H7 (cell line): ENCODE measurements at regions not wholly inside any gene's neighbourhood (a gene's known extent, or its start where the extent isn't known, plus 50 kb on each side); places are given as distances from the start of the nearest gene placed in this dataset.
"Not testable (repeated sequence)": the region's sequence is repeated elsewhere in the genome, so short reads cannot be mapped to it uniquely, and the experiment has no call there.

Source experiments
- DNase-seq: peaks from one replicate; pipeline ENCODE4 v3.0.0; 2012
- H3K27me3 ChIP-seq: 2 replicates; pipeline ENCODE4 v1.6.0; 2011; ENCODE audit warnings: mild to moderate bottlenecking, low read length; ENCODE audit not compliant: control insufficient read depth, insufficient read depth
- H3K36me3 ChIP-seq: replicated peaks from 2 replicates; pipeline ENCODE4 v1.5.1; 2011; ENCODE audit warnings: low read length; ENCODE audit not compliant: control insufficient read depth, insufficient read depth
- H3K4me3 ChIP-seq: 2 replicates; pipeline ENCODE4 v1.5.1; 2011; ENCODE audit warnings: low read depth, mild to moderate bottlenecking, control low read depth, low read length, moderate library complexity; ENCODE audit not compliant: insufficient read depth

- not testable (repeated sequence) for H3K4me3 ChIP-seq, H3K27me3 ChIP-seq, DNase-seq, H3K36me3 ChIP-seq
Measured at GRCh38 chr3:130151555-130151954, 69.9 kb downstream of the ALG1L2 start.

GRCh38 chr3:130153247-130153646, 71.6 kb downstream of the ALG1L2 start:
- not testable (repeated sequence) for H3K36me3 ChIP-seq, DNase-seq, H3K27me3 ChIP-seq, H3K4me3 ChIP-seq

GRCh38 chr3:130155464-130155863, 73.8 kb downstream of the ALG1L2 start:
- H3K27me3 ChIP-seq, H3K36me3 ChIP-seq, H3K4me3 ChIP-seq, DNase-seq: not testable (repeated sequence)

GRCh38 chr3:130166856-130167255, 85.2 kb downstream of the ALG1L2 start:
- not testable (repeated sequence) for DNase-seq, H3K27me3 ChIP-seq, H3K36me3 ChIP-seq, H3K4me3 ChIP-seq

- H3K36me3 ChIP-seq, H3K27me3 ChIP-seq, DNase-seq, H3K4me3 ChIP-seq: not testable (repeated sequence)
Measured at GRCh38 chr3:130175195-130175594, 93.6 kb downstream of the ALG1L2 start.

GRCh38 chr3:130176476-130177256, 95.0 kb downstream of the ALG1L2 start:
- not testable (repeated sequence) for DNase-seq, H3K27me3 ChIP-seq, H3K4me3 ChIP-seq, H3K36me3 ChIP-seq

GRCh38 chr3:130178835-130179234, 97.2 kb downstream of the ALG1L2 start:
- not testable (repeated sequence) for H3K27me3 ChIP-seq, H3K4me3 ChIP-seq, DNase-seq, H3K36me3 ChIP-seq

- not testable (repeated sequence) for H3K4me3 ChIP-seq, H3K27me3 ChIP-seq, DNase-seq, H3K36me3 ChIP-seq
Measured at GRCh38 chr3:130179353-130179970, 97.8 kb downstream of the ALG1L2 start.

GRCh38 chr3:130182475-130182874, 100.8 kb downstream of the ALG1L2 start:
- H3K27me3 ChIP-seq, H3K4me3 ChIP-seq, DNase-seq, H3K36me3 ChIP-seq: not testable (repeated sequence)

- not testable (repeated sequence) for DNase-seq, H3K36me3 ChIP-seq
Measured at GRCh38 chr3:130183689-130184088, 102.1 kb downstream of the ALG1L2 start.

GRCh38 chr3:130184152-130185024, 102.8 kb downstream of the ALG1L2 start:
- H3K27me3 ChIP-seq, H3K36me3 ChIP-seq, DNase-seq, H3K4me3 ChIP-seq: not testable (repeated sequence)

More at GRCh38 chr3:130183689-130184088, 102.1 kb downstream of the ALG1L2 start:
- not testable (repeated sequence) for H3K27me3 ChIP-seq, H3K4me3 ChIP-seq

- DNase-seq, H3K36me3 ChIP-seq, H3K4me3 ChIP-seq, H3K27me3 ChIP-seq: not testable (repeated sequence)
Measured at GRCh38 chr3:130201272-130201671, 119.6 kb downstream of the ALG1L2 start.

- not testable (repeated sequence) for H3K27me3 ChIP-seq, DNase-seq, H3K4me3 ChIP-seq, H3K36me3 ChIP-seq
Measured at GRCh38 chr3:130203633-130204032, 122.0 kb downstream of the ALG1L2 start.

GRCh38 chr3:130227540-130227939, 117.9 kb upstream of the COL6A5 start:
- H3K4me3 ChIP-seq = no peak overlapping the region
- H3K27me3 ChIP-seq = no peaks in the 10 kb centered on the region
- H3K36me3 ChIP-seq = no peaks in the 10 kb centered on the region
- no peak for DNase-seq
